B cell (primary cell): ENCODE measurements at regions not wholly inside any gene's neighbourhood (a gene's known extent, or its start where the extent isn't known, plus 50 kb on each side); places are given as distances from the start of the nearest gene placed in this dataset.

Experiments used
- ATAC-seq: fragments of 200-7000 bp; cut with Tn5 transposase; one replicate; pipeline ENCODE4 v1.10.0; 2021; ENCODE audit warnings: low read depth, mild to moderate bottlenecking, moderate number of reproducible peaks, moderate library complexity
- CTCF ChIA-PET: fragments of 350-600 bp; sonication (Branson Sonifier 250); formaldehyde crosslinking; loops from one replicate; lab custom pipeline; 2021; ENCODE audit warnings: antibody characterized with exemption, inconsistent platforms; lab: Charles Lee
- POLR2A ChIA-PET: fragments of 350-600 bp; sonication (Branson Sonifier 250); formaldehyde crosslinking; loops from one replicate; lab custom pipeline; 2021; ENCODE audit warnings: antibody characterized with exemption; lab: Charles Lee
- DNase-seq: peaks from one replicate; pipeline ENCODE4 v3.0.0; 2013
- H2AFZ ChIP-seq: 2 replicates; pipeline ENCODE4 v1.6.1; 2012; ENCODE audit warnings: mild to moderate bottlenecking, low read depth, low read length; ENCODE audit not compliant: insufficient read depth, poor library complexity, severe bottlenecking
- H3K27ac ChIP-seq, 2 donors: 1 replicate in 1 of 2; 2 replicates in 1 of 2; pipeline ENCODE4 v1.5.1; 2012 to 2013; ENCODE audit warnings: low read length in 2 of 2, mild to moderate bottlenecking in 2 of 2, moderate library complexity in 1 of 2
- H3K27me3 ChIP-seq, 4 experiments: fragments of 200-600 bp in 1 of 4; sonication (generic) in 1 of 4; replicated peaks in 1 of 4; 1 replicate in 2 of 4; 2 replicates in 2 of 4; pipeline versions ENCODE4 v1.6.1 to v1.7.0; 2013 to 2016; ENCODE audit warnings: low read length in 3 of 4, mild to moderate bottlenecking in 2 of 4, mixed read lengths in 1 of 4, moderate library complexity in 1 of 4; ENCODE audit not compliant: insufficient read depth in 4 of 4, control insufficient read depth in 3 of 4; ENCODE audit errors: control extremely low read depth in 1 of 4
- H3K36me3 ChIP-seq, 2 experiments: replicated peaks in 1 of 2; 1 replicate in 1 of 2; 2 replicates in 1 of 2; pipeline versions ENCODE4 v1.6.1 to v1.7.1; 2013; ENCODE audit warnings: low read length in 1 of 2; ENCODE audit not compliant: insufficient read depth in 2 of 2, control insufficient read depth in 1 of 2; ENCODE audit errors: control extremely low read depth in 1 of 2, extremely low read depth in 1 of 2
- H3K4me1 ChIP-seq, 2 donors: fragments of 200-600 bp in 1 of 2; sonication (generic) in 1 of 2; 1 replicate in 1 of 2; 2 replicates in 1 of 2; pipeline versions ENCODE4 v1.5.1 to v1.6.1; 2013 to 2017; ENCODE audit warnings: low read length in 2 of 2; ENCODE audit not compliant: control insufficient read depth in 2 of 2, insufficient read depth in 2 of 2
- H3K4me2 ChIP-seq: replicated peaks from 2 replicates; pipeline ENCODE3; 2012; ENCODE audit warnings: mild to moderate bottlenecking, low read depth, low read length; ENCODE audit not compliant: poor library complexity, severe bottlenecking
- H3K4me3 ChIP-seq, 5 experiments: fragments of 200-600 bp in 1 of 5; sonication (generic) in 1 of 5; 1 replicate in 3 of 5; 2 replicates in 2 of 5; pipeline versions ENCODE4 v1.5.1 to v1.7.0; 2011 to 2016; ENCODE audit warnings: low read length in 4 of 5, mild to moderate bottlenecking in 4 of 5, low read depth in 2 of 5, control low read depth in 1 of 5, moderate library complexity in 1 of 5; ENCODE audit not compliant: insufficient read depth in 1 of 5; ENCODE audit errors: control extremely low read depth in 1 of 5, extremely low read depth in 1 of 5
- H3K79me2 ChIP-seq: fragments of 200-600 bp; sonication (generic); one replicate; pipeline ENCODE4 v1.6.0; 2016; ENCODE audit warnings: low read length; ENCODE audit not compliant: control insufficient read depth, insufficient read depth
- H3K9ac ChIP-seq: fragments of 200-600 bp; sonication (generic); 2 replicates; pipeline ENCODE4 v1.6.1; 2017; ENCODE audit warnings: mild to moderate bottlenecking, low read length, moderate library complexity
- H3K9me3 ChIP-seq, 3 donors: one replicate each; pipeline versions ENCODE4 v1.6.1 to v1.7.1; 2013; ENCODE audit warnings: low read length in 2 of 3; ENCODE audit not compliant: control insufficient read depth in 2 of 3, insufficient read depth in 1 of 3; ENCODE audit errors: control extremely low read depth in 1 of 3
- H4K20me1 ChIP-seq: 2 replicates; pipeline ENCODE4 v1.6.0; 2012; ENCODE audit warnings: mild to moderate bottlenecking, low read length; ENCODE audit not compliant: insufficient read depth, control insufficient read depth, poor library complexity, severe bottlenecking
- H3K27ac Mint-ChIP-seq: one replicate; pipeline ENCODE4 v1.8.0; 2021; ENCODE audit warnings: mixed read lengths
- H3K27me3 Mint-ChIP-seq: one replicate; pipeline ENCODE4 v1.8.0; 2021; ENCODE audit warnings: mixed read lengths
- H3K4me1 Mint-ChIP-seq: one replicate; pipeline ENCODE4 v1.8.0; 2021; ENCODE audit warnings: mixed read lengths
- H3K4me3 Mint-ChIP-seq: one replicate; pipeline ENCODE4 v1.8.0; 2021; ENCODE audit warnings: mixed read lengths
- H3K9me3 Mint-ChIP-seq: one replicate; pipeline ENCODE4 v1.8.0; 2022; ENCODE audit warnings: mixed read lengths; ENCODE audit not compliant: insufficient read depth
- CTCF ChIP-seq: fragments of 200-600 bp; IDR thresholded peaks from one replicate; pipeline ENCODE4 v1.8.0; 2022; ENCODE audit warnings: antibody characterized with exemption, mild to moderate bottlenecking
- EZH2 ChIP-seq: IDR thresholded peaks from 2 replicates; pipeline ENCODE4 v1.6.1; 2012; ENCODE audit warnings: borderline replicate concordance, low read depth, mild to moderate bottlenecking, moderate library complexity, low read length; ENCODE audit not compliant: insufficient read depth, poor library complexity, severe bottlenecking
- WGBS: methylation state at CpG from one replicate; pipeline ENCODE4 v1.1.5; 2013; ENCODE audit warnings: missing lambda C conversion rate; ENCODE audit not compliant: insufficient coverage; 5-methylcytosine and 5-hydroxymethylcytosine counted together
- intact Hi-C: fragments of 100-400 bp; cut with micrococcal nuclease; formaldehyde crosslinking; loops from one replicate; pipeline ENCODE4 v1.10.0; 2022

DNA sequence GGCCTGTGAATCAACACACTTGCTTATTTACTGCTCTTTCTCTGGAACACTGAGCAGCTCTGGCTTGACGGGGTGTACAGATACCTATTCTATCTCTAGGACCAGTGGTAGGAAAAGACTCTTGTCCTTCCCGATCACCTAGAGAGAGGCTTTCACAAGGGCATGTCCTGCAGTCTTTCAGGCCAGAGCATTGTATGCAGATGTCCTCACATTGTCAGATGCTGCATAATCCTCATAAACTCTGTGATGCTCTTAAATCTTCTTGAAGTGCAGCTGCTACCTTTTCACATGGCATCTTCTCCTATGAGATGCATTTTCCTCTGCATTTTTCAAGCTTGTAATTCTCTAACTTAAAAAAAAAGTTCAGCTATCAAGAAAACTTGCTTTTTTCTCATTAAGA, 369.4 kb downstream of the OLFM4 start:
- Mint-ChIP-seq H3K27me3 (no peaks in the 10 kb centered on the region), H3K4me3 (no peak overlapping the region), H3K9me3 (peaks cover 3% of the 10 kb centered on the region), H3K4me1 (no peaks in the 10 kb centered on the region), H3K27ac (no peak overlapping the region)
- ChIA-PET CTCF (no interaction called here), POLR2A (no interaction called here)
- WGBS: 58% methylated on average over 2 of the region's 2 CpGs
- H3K9me3 ChIP-seq: no peaks in the 10 kb centered on the region
- H4K20me1 ChIP-seq: no peaks in the 10 kb centered on the region
- no peak for TF ChIP-seq EZH2
- no peak for TF ChIP-seq CTCF
- DNase-seq (no peak), ATAC-seq (no peak)
- no peaks in the 10 kb centered on the region for H3K79me2 ChIP-seq
- H3K4me1 ChIP-seq: no peaks in the 10 kb centered on the region
- H3K4me2 ChIP-seq: no peak overlapping the region
- H3K36me3 ChIP-seq: no peaks in the 10 kb centered on the region
- H3K27me3 ChIP-seq: no peaks in the 10 kb centered on the region
- H2AFZ ChIP-seq: no peak overlapping the region
- intact Hi-C loops: no loop called here
- H3K9ac ChIP-seq: no peak overlapping the region
- no peak overlapping the region for H3K4me3 ChIP-seq
- H3K27ac ChIP-seq: no peak overlapping the region

DNA sequence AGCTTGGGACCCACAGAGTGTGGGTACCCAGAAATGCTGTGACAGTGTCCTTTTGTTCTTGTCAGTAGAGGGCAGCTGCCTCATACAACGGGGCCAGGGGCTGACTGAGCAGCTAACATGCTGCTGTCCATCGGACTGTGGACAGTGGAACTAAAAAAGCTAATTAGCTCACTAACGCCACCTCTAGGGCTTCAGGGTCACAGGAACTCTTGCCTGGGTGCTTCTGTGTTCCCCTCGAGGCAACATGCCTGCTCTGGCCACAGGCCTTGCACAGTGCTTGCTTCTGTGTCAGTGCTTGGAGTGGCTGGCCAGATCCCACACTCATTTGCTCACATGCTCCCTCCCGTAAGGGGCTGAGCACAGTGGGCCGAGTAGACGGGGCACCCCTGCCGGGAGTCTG, 377.0 kb downstream of the OLFM4 start:
- Histone ChIP-seq H3K4me2 (no peak overlapping the region), H3K27ac (no peak overlapping the region), H3K9me3 (peaks cover 0 to 19% (median 0%) of the 10 kb centered on the region in 3 donors), H4K20me1 (no peaks in the 10 kb centered on the region), H3K36me3 (no peaks in the 10 kb centered on the region), H3K27me3 (no peaks in the 10 kb centered on the region), H2AFZ (no peak overlapping the region), H3K4me1 (no peaks in the 10 kb centered on the region), H3K79me2 (no peaks in the 10 kb centered on the region), H3K4me3 (no peak overlapping the region), H3K9ac (no peak overlapping the region)
- POLR2A ChIA-PET: no interaction called here
- H3K27ac Mint-ChIP-seq: no peak overlapping the region
- no peaks in the 10 kb centered on the region for H3K4me1 Mint-ChIP-seq
- 86% methylated on average over 5 of the region's 8 CpGs for WGBS
- CTCF ChIA-PET: no interaction called here
- TF ChIP-seq EZH2 (no peak), CTCF (no peak)
- DNase-seq: no peak
- no peak for ATAC-seq
- intact Hi-C loops: no loop called here
- no peak overlapping the region for H3K4me3 Mint-ChIP-seq
- no peaks in the 10 kb centered on the region for H3K9me3 Mint-ChIP-seq
- H3K27me3 Mint-ChIP-seq: no peaks in the 10 kb centered on the region
